GM20000 (cell line): ENCODE measurements at regions not wholly inside any gene's neighbourhood (a gene's known extent, or its start where the extent isn't known, plus 50 kb on each side); places are given as distances from the start of the nearest gene placed in this dataset.

Experiments
- DNase-seq: peaks from one replicate; pipeline ENCODE4 v3.0.0; 2012; ENCODE audit warnings: low spot score
- CTCF ChIP-seq: IDR thresholded peaks from 2 replicates; pipeline ENCODE4 v1.5.1; 2012; ENCODE audit warnings: mild to moderate bottlenecking, control low read depth; ENCODE audit errors: extremely low read depth, missing control alignments

GRCh38 chr3:78161736-78162135 lies 1121.8 kb downstream of the ROBO2 start:
- DNase-seq: no peak
- TF ChIP-seq CTCF: no peak

- no peak for TF ChIP-seq CTCF
- no peak for DNase-seq
These were observed 1123.5 kb downstream of the ROBO2 start for GRCh38 chr3:78163379-78163778.

DNA sequence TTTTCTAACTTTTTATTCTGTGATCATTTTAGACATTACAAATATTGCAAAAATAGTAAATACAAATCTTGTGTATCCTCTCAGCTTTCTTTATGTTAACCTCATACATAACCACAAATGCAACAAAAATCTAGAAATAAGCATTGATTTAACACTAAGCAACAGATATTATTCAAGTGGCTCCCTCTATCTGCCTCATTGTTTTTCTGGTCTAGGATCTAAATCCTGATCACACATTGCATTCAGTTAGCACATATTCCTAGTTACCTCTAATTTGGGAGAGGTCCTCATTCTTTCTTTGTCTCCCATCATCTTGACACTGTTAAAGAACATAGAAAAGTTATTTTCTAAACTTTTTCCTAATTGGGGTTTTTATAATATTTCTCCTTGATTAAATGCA lies 1126.0 kb downstream of the ROBO2 start:
- DNase-seq: no peak

DNA sequence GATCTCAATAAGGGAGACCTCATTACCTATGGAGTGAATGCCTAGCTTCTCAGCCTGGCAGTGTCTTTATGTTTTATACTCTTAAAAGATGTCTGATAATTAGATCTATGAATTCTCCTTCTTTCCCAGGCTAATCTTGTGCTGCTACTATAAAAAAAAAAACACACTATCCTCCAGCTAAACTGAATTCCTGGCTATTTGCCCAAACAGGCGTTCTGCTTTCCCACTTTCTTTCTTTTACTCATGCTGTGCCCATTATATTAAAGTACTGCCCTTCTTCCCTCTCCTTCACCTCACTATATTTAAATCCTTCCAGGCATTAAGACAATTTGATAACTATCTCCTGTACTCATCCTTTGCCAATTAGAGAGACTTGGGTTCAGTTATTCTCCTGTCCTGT lies 1134.9 kb downstream of the ROBO2 start:
- TF ChIP-seq CTCF: no peak
- no peak for DNase-seq

More for the DNA sequence above, 1126.0 kb downstream of the ROBO2 start:
- no peak for TF ChIP-seq CTCF

GRCh38 chr3:78176869-78177268 lies 1137.0 kb downstream of the ROBO2 start:
- DNase-seq: no peak
- no peak for TF ChIP-seq CTCF

- TF ChIP-seq CTCF: no peak
These were observed 1137.9 kb downstream of the ROBO2 start for GRCh38 chr3:78177780-78178179.

GRCh38 chr3:78178209-78178608 lies 1138.3 kb downstream of the ROBO2 start:
- no peak for DNase-seq
- no peak for TF ChIP-seq CTCF

More at GRCh38 chr3:78177780-78178179, 1137.9 kb downstream of the ROBO2 start:
- no peak for DNase-seq
